GM21723 (cell line): ENCODE measurements at regions not wholly inside any gene's neighbourhood (a gene's known extent, or its start where the extent isn't known, plus 50 kb on each side); places are given as distances from the start of the nearest gene placed in this dataset.
A peak's percentile ranks its signal among the peaks of the same experiment; 100 is the strongest.
"Not testable (repeated sequence)": the region's sequence is repeated elsewhere in the genome, so short reads cannot be mapped to it uniquely, and the experiment has no call there.

Source experiments
- ATAC-seq: cut with Tn5 transposase; IDR thresholded peaks from one replicate; pipeline ENCODE4 v1.9.1; 2021; ENCODE audit warnings: mild to moderate bottlenecking, moderate library complexity; ENCODE audit not compliant: unreplicated experiment

DNA sequence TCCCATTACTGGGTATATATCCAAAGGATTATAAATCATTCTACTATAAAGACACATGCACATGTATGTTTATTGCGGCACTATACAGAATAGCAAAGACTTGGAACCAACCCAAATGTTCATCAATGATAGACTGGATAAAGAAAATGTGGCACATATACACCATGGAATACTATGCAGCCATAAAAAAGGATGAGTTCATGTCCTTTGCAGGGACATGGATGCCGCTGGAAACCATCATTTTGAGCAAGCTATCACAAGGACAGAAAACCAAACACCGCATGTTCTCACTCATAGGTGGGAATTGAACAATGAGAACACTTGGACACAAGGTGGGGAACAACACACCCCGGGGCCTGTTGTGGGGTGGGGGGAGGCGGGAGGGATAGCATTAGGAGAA is 57.0 kb upstream of the NEUROD1 start:
- ATAC-seq: not testable (repeated sequence)

GRCh38 chr2:181738074-181738473 is 57.8 kb upstream of the NEUROD1 start:
- ATAC-seq: no peak

DNA sequence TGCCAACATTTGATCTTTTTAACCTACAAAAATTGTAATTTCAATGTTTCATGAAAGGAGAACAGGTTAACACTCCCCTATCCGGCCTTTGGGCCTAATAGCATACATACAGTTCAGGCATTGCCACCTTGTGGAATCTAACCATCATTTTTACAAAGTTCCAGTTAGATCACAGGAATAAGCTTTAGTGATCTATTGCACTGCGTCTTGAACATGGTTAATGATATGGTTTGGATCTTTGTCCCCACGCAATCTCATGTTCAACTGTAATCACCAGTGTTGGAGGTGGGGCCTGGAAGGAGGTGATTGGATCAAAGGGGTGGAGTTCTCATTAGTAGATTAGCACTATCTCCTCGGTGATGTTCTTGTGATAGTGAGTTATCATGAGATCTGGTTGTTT is 58.2 kb upstream of the NEUROD1 start:
- ATAC-seq: no peak

DNA sequence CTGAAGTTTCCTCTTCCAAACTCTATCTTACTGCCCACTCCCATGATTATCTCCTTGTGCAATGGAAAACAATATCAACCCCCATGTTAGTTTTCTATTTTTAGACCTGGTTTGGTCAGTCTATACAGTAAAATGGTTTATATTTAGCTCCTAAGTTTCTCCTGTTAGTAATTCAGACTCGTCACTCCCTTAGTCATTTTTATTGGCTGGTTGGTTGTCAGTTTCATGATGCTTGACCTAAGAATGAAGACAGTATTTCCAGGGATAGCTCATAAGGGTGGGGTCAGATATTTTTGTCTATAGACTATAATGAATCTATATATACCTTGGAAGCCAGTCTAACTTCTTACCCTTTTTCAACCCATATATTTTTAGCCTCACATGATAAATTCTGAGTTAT is 61.4 kb upstream of the NEUROD1 start:
- ATAC-seq: no peak

GRCh38 chr2:181742361-181742760 is 62.0 kb upstream of the NEUROD1 start:
- ATAC-seq: no peak

- ATAC-seq: peak; percentile 60
These were observed 62.8 kb upstream of the NEUROD1 start for GRCh38 chr2:181742922-181743722.

DNA sequence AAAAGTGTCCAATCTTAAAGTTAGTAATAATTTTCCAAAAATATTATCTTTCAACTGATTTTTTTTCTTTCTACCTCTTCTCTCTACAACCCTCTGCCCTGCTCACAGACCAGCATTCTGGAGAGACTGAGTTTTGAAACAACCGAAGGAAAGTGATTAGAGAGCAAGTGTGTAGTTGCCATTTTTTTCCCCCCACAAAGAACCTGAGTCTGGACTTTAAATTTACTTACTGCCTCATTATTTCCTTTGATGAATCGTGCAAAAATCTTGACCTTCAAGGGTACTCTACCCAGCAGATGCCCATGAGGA is 63.4 kb upstream of the NEUROD1 start:
- no peak for ATAC-seq

GRCh38 chr2:181745796-181746540 is 65.7 kb upstream of the NEUROD1 start:
- ATAC-seq: no peak

DNA sequence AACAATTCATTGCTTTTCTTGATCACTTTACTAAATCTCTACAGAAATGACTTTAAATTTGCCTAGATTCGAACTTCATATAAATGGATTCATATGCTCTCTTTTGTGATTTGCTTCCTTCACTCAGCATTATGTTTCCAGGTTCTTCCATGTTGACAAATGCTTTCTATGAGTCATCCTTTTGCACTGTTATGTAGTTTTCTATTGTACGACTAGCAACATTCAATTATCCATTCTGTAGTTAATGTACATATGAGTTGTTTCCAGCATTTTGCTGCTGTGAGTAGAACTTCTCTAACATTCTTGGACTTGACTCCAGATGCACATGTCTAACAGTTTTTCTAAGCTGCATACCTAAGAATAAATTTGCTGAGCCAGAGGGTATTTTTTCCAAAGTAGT is 66.5 kb upstream of the NEUROD1 start:
- ATAC-seq: no peak

DNA sequence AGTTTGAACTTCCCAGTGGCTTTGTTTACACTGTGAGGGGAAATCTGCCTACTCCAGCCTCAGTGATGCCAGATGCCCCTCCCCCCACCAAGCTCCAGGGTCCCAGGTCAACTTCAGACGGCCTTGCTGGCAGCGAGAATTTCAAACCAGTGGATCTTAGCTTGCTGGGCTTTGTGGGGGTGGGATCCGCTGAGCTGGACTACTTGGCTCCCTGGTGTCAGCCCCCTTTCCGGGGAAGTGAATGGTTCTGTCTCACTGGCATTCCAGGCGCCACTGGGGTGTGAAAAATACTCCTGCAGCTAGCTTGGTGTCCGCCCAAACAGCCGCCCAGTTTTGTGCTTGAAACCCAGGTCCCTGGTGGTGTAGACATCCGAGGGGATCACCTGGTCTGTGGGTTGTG is 70.0 kb upstream of the NEUROD1 start:
- ATAC-seq: no peak

DNA sequence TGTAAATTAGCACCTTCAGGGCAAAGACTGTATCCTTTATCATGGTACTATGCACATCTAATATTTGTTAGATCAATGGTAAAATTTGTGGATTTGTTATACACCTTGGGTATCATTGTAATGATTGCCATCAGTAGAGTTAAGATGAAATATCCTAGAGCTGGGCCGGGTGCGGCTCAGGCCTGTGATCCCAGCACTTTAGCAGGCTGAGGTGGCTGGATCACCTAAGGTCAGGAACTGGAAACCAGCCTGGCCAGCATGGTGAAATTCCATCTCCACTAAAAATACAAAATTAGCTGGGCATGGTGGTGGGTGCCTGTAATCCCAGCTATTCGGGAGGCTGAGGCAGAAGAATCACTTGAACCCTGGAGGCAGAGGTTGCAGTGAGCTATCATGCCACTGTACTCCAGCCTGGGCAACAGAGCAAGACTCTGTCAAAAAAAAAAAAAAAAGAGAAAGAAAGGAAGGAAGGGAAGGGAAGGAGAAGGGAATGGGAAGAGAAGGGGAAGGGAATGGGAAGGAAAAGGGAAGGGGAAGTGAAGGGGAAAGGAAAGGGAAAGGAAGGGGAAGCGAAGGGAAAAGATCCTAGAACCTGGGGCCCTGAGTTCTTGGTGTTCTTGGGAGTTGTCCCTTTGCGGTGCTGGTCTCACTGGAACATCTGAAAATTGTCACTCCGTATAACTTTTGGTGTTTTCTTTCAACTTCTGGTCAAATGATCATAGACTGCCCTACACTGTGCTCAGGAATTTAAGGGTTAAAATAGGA is 71.1 kb upstream of the NEUROD1 start:
- ATAC-seq: no peak

DNA sequence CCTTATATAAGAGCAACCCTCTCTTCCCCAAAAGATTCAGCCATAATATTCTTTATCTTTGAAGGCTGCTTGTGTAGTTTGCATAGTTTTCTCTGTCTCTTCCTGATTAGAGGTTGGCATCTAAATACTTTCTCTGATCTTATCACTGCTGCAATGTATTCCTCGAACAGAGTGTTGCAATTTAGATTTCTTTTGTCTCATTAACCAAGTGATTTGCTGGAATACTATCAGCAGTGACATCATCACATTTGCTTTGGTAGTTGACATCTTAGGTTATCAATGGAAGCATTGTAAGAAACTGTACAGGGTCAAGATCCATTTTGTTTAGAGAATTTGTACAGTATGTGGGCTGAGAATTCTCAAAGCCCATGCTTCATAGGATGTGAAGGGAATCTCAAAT is 72.0 kb upstream of the NEUROD1 start:
- no peak for ATAC-seq

DNA sequence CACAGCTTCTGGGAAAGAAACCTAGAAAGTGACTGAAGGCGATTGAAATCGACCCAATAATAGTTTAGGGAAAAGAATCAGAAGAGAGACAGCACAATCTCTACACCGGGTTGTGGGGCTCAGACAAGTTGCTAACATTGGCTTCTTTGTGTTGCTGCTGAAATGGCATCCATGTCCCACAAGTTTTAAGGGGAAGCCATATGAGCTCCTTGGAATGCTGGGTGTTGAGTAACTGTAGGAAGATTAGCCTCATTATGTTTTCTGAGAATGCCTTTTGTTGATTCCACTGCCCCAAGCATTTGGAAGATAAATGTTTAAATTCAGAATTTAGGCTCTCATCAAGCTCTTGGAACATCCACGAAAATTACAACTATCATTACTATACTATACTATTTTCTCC is 73.4 kb upstream of the NEUROD1 start:
- no peak for ATAC-seq

GRCh38 chr2:181754105-181754504 is 73.8 kb upstream of the NEUROD1 start:
- ATAC-seq: no peak

DNA sequence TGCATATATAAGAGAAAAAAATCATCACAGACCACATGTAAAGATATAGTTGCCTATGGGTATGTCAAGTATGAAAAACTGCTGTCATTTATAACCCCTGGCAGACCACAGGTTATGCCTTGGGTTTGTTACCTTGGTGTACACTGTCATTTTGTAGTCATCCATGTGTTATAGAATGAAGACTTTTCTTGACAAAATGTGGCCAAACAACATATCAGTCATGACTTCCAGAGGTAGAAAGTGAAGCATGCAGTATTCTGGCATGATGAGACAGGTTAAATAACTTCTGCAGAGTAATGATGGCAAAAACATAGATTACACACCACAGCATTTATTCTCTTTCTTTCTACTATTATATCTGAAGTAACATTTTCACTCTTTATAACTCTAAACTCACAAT is 74.9 kb upstream of the NEUROD1 start:
- ATAC-seq: no peak

- ATAC-seq: no peak
These were observed 80.2 kb upstream of the NEUROD1 start for GRCh38 chr2:181760521-181760920.

GRCh38 chr2:181761175-181761574 is 80.9 kb upstream of the NEUROD1 start:
- no peak for ATAC-seq

DNA sequence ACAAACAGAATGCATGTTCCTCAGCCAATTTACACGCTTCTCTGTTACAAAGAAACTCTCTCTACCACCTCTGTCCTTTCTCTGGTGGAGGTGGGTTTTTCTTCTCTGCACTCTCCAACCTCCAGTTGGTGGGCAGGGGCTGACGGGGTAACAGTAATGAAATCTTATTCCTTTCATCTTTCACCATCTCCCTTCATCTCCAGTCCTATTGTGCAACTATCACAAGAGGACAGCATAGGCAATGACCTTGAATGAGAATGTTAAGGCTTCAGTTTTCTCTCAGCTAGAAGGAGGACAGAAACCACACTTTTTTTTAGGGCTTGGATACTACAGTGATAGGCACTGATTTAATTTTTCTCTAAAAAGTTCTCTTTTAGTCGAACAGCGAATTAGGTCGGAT is 81.7 kb upstream of the NEUROD1 start:
- no peak for ATAC-seq

GRCh38 chr2:181762848-181763247 is 82.5 kb upstream of the NEUROD1 start:
- ATAC-seq: no peak

DNA sequence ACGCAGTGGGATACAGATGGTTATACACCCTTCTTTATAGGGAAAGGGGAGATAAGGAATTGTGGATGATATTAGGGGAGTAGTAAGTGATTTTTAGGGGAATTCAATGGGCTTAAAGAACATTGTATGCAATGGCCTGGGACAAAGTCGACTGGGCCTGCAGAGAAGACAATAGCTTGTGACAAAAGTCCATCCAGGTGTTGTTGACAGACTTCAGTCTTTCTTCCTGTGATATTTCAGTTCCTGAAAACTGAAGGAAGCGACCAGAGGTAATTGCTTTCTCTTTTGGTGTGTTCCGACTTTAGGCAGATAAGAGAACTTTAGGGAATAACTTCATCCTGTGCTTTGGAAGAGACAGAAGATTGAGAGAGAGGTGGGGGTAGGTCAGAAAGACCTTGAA is 83.1 kb upstream of the NEUROD1 start:
- no peak for ATAC-seq

DNA sequence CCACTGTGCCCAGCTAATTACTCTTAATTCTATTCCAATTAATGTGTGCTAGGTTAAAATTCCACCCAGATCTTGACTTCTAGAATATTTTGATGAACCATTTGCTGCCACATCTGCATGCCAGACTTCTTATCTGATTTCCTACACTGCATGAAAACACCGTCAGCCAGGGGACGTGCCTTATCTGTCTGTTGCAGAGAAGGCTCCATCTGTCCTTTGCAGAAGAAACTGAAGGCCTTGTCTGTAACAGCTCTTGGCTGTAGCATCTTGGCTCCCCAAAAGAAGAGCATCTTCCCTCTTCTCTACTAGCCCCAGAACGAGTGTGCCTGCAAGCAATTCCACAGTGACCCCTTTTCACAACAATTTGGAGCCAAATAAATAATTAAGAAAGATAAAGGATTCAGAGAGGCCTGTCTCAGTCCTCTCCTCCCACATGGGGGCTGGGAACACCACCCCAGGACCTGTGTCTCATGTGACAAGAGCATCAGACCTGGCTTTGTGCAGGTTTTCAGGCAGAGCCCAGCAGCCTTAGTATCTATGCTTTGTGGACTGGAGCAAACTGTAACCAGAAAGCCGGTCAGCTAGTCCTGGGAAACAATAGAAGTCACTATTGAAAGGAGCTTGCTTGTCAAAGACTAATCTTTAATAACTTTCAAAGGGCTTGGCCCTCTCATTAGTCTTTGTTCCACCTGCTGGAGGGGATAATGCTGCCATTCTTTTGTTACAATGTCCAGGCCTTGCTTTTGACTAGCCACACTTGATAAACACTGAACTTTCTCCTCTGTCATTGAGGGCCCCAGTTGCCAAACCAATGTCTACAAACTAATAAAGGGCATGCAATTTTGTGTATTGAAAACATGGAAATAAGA is 84.0 kb upstream of the NEUROD1 start:
- no peak for ATAC-seq
